ENCODE measurements at regions not wholly inside any gene's neighbourhood (a gene's known extent, or its start where the extent isn't known, plus 50 kb on each side); places are given as distances from the start of the nearest gene placed in this dataset.

GRCh38 chr1:95935719-95936118 lies 701.7 kb downstream of the RWDD3 start:
- no peaks in the 10 kb centered on the region for H3K79me2 ChIP-seq (ENCODE audit: control insufficient read depth, insufficient read depth, low read length)
- DNase-seq (ENCODE audit: low read depth, low spot score) (no peak), FAIRE-seq (no peak)
- H3K9me3 ChIP-seq (replicated peaks; ENCODE audit: control insufficient read depth, insufficient read depth, low read length) = no peaks in the 10 kb centered on the region
- H3K4me1 ChIP-seq (ENCODE audit: control insufficient read depth, extremely low read depth, insufficient read depth, low read length) = peaks cover 24% of the 10 kb centered on the region
- no peak overlapping the region for H3K4me3 ChIP-seq (replicated peaks in 1 of 3; ENCODE audit: insufficient read depth in 1 of 3, low read depth in 1 of 3, low read length in 3 of 3)
- no peak overlapping the region for H3K27ac ChIP-seq (ENCODE audit: insufficient read depth, low read depth, low read length)
- H3K27me3 ChIP-seq (ENCODE audit: control insufficient read depth in 2 of 2, insufficient read depth in 2 of 2, low read length in 2 of 2) = peaks cover 0 to 4% of the 10 kb centered on the region in 2 experiments
- H3K36me3 ChIP-seq (ENCODE audit: control insufficient read depth in 2 of 2, extremely low read depth in 1 of 2, insufficient read depth in 2 of 2, low read length in 2 of 2) = no peaks in the 10 kb centered on the region
- dilution Hi-C loops (cut with MboI; ENCODE audit: extremely low pct_ligation_motif_present, low sequenced_read_pairs) (no loop called here), intact Hi-C loops (cut with micrococcal nuclease) (loop anchor here (10.0 kb wide), 1 partner anchor 789 kb away; the partner anchor contains the start of gene PTBP2)
- H3K9me1 ChIP-seq (replicated peaks; ENCODE audit: control insufficient read depth, extremely low read depth, insufficient read depth, low read length) = no peaks in the 10 kb centered on the region
- no peak for TF ChIP-seq POLR2A (IDR thresholded peaks at IDR 0.05; ENCODE audit: low read depth, low read length)
- TF ChIP-seq EZH2 (IDR thresholded peaks at IDR 0.05; ENCODE audit: borderline replicate concordance, low read depth, low read length, severe bottlenecking) = no peak
- TF ChIP-seq FOS (IDR thresholded peaks at IDR 0.05; ENCODE audit: borderline replicate concordance, insufficient read depth, low read length) = no peak
- TF ChIP-seq, protein P1, sequence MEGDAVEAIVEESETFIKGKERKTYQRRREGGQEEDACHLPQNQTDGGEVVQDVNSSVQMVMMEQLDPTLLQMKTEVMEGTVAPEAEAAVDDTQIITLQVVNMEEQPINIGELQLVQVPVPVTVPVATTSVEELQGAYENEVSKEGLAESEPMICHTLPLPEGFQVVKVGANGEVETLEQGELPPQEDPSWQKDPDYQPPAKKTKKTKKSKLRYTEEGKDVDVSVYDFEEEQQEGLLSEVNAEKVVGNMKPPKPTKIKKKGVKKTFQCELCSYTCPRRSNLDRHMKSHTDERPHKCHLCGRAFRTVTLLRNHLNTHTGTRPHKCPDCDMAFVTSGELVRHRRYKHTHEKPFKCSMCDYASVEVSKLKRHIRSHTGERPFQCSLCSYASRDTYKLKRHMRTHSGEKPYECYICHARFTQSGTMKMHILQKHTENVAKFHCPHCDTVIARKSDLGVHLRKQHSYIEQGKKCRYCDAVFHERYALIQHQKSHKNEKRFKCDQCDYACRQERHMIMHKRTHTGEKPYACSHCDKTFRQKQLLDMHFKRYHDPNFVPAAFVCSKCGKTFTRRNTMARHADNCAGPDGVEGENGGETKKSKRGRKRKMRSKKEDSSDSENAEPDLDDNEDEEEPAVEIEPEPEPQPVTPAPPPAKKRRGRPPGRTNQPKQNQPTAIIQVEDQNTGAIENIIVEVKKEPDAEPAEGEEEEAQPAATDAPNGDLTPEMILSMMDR (IDR thresholded peaks at IDR 0.05; ENCODE audit: extremely low read depth in 1 of 2, insufficient read depth in 1 of 2, low read depth in 1 of 2, low read length in 2 of 2) = no peak
- TF ChIP-seq, protein P2, sequence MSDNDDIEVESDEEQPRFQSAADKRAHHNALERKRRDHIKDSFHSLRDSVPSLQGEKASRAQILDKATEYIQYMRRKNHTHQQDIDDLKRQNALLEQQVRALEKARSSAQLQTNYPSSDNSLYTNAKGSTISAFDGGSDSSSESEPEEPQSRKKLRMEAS (IDR thresholded peaks at IDR 0.05; ENCODE audit: insufficient read depth, insufficient read length) = no peak
- no peak for TF ChIP-seq JUN (IDR thresholded peaks at IDR 0.05; ENCODE audit: borderline replicate concordance, insufficient read depth, insufficient read length, low read depth)
- TF ChIP-seq MYC (IDR thresholded peaks at IDR 0.05; ENCODE audit: low read depth, low read length) = no peak
- no peak for TF ChIP-seq POLR2AphosphoS5 (IDR thresholded peaks at IDR 0.05; ENCODE audit: insufficient read depth, low read depth, low read length)
- TF ChIP-seq GATA2 (IDR thresholded peaks at IDR 0.05; ENCODE audit: insufficient read depth, insufficient read length, low read depth, low read length) = no peak
- ChIA-PET POLR2A (no interaction called here), CTCF (no interaction called here)
- H3K4me2 ChIP-seq (ENCODE audit: insufficient read depth, low read length) = no peak overlapping the region
- H3K9ac ChIP-seq (replicated peaks; ENCODE audit: extremely low read depth, insufficient read depth, low read length) = no peak overlapping the region
- no TSS peak for BruUV-seq (replicated peaks)
- H4K20me1 ChIP-seq (replicated peaks; ENCODE audit: control insufficient read depth, extremely low read depth, insufficient read depth, low read length) = no peaks in the 10 kb centered on the region
- no peak overlapping the region for H2AFZ ChIP-seq (ENCODE audit: low read depth, low read length)

Measured in endothelial cell of umbilical vein (primary cell).